HG02798 (cell line): ENCODE measurements at regions not wholly inside any gene's neighbourhood (a gene's known extent, or its start where the extent isn't known, plus 50 kb on each side); places are given as distances from the start of the nearest gene placed in this dataset.
A peak's percentile ranks its signal among the peaks of the same experiment; 100 is the strongest.

Experiments used
- ATAC-seq: cut with Tn5 transposase; IDR thresholded peaks from one replicate; pipeline ENCODE4 v1.9.1; 2021; ENCODE audit warnings: mild to moderate bottlenecking; ENCODE audit not compliant: unreplicated experiment, poor library complexity

- peak; percentile 50 for ATAC-seq
Observed at GRCh38 chr10:62618576-62619412, 185.7 kb upstream of the ADO start.

DNA sequence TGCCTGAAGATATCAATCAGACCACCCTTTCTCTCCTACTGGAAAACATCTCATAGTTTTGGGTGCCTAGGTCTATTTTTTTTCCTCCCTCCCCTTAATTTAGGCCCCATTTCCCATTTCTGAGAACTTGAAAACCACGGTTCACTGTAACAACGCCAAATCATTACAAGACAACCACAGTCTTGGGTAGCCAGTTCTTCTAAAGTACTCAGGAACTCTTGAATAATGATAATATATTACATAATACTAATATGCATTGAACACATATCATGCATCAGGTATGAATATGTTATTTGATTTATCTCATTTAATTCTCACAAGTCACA, 185.1 kb upstream of the ADO start:
- no peak for ATAC-seq

DNA sequence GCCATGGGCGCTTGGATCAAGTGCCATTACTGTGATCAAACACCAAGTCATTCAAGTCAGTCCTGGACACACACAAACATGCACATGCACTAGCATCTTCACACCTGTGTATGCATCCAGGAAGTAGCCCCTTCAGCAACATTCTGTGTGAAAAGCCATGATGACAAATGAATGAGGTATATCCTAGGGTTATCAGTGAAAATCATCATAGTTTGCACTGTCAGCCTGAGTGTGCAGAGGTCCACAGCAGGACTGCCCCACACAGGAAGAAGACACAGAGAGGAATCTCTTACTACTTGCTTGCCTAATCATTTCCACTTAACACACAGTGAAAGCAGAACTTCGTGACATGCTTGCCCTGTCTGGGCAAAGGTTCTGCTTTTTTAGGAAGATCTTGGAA, 184.0 kb upstream of the ADO start:
- no peak for ATAC-seq

GRCh38 chr10:62623223-62623622, 181.3 kb upstream of the ADO start:
- ATAC-seq: no peak

DNA sequence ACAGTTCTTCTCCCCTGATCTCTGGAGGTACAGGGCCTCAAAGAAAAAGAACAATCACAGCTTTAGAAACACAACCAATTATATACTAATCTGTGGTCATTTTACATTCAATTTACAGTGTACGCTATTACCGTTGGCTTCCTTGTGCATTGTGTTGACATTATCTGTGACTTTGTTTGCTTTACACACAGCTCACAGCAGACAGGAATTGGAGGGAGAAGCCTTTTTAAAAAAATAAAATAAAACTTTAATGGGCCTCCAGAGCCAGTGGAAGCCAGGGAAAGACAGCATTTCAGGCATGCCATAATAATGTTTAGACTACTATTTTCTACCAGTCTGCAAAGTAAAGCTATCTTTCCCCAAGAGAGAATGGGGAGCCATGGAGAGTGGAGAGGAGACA, 179.0 kb upstream of the ADO start:
- no peak for ATAC-seq

- no peak for ATAC-seq
Observed at GRCh38 chr10:62626079-62626478, 178.4 kb upstream of the ADO start.

GRCh38 chr10:62626817-62627216, 177.7 kb upstream of the ADO start:
- ATAC-seq: no peak

GRCh38 chr10:62627983-62628382, 176.5 kb upstream of the ADO start:
- no peak for ATAC-seq

DNA sequence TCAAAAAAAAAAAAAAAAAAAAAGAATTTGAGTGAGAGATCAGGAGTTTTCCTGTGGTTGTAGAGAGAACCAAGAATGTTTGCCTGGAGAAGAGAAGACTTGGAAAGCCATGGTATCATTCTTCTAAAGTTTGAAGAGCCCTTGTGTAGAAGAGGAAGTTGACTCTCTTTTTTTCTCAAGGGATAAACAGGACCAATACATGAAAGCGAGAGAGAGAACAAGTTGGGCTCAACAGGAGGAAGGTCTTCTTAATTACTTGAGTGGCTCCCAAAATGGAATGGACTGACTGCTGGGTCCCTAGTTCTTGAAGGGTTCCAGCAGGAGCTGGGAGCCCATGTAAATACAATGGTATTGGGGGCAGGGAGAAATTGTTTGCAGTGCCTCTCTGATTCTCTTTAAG, 173.3 kb upstream of the ADO start:
- no peak for ATAC-seq

- peak; percentile 71 for ATAC-seq
Observed at GRCh38 chr10:62632071-62632809, 172.3 kb upstream of the ADO start.

GRCh38 chr10:62633976-62634375, 170.5 kb upstream of the ADO start:
- ATAC-seq: no peak

DNA sequence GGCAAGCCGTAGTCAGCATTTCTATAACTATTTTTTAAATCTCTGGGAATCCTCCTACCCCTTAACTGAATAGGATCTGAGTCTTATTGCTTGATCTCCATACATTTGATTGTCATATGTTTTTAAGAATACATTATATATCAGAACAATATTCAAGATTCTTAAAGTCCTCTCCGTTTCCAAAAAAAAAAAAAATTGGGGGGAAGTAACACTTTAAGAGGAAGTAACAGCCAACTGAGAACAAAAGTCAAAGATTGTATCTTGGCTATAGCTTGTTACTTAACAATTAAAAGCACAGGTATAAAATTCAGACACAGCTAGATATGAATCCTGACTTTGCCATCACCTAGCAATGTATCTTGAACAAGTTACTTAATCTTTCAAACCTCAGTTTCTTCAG, 169.9 kb upstream of the ADO start:
- no peak for ATAC-seq

GRCh38 chr10:62635127-62635526, 169.4 kb upstream of the ADO start:
- no peak for ATAC-seq

DNA sequence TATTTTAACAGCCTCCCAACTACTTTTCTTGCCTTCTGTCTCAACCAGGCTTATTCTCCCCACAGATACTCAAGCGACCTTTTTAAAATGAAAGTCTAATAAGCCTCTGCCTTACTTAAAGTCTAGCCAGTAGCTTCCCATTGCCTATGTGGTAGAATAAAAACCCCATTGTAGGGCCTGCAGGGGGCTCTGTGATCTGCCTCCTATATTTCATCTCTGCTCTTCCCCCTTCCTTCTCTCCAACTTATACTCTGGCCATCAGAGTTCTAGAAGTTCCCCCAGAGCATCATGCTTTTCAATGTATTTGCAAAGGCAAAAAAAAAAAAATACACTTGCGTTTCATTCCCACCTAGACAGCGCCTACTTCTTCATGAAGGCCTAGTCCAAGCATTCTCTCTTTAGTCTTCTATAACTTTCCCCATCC, 167.7 kb upstream of the ADO start:
- no peak for ATAC-seq

GRCh38 chr10:62637249-62638061, 167.1 kb upstream of the ADO start:
- peak; percentile 55 for ATAC-seq

DNA sequence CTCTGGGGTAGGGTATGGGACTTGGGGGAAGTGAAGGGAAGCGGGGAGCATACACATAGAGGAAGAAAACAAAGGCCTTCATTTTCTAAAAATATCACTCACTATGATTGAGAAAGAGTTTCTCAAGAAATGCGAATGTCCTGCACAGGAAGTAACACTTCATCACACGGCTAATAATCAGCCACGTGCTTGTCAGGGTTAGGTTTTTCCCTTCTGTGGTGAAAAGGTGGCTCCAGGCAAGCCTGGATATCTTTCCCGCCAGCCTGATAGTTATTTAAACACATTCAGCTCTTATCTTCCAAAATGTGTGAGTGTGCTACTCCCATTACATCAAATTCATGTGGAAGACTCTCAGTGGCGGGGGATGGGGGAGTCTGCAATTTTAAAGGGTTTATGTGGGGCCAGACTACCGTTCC, 166.4 kb upstream of the ADO start:
- peak; percentile 37 for ATAC-seq

GRCh38 chr10:62639144-62639543, 165.4 kb upstream of the ADO start:
- no peak for ATAC-seq

- ATAC-seq: no peak
Observed at GRCh38 chr10:62640411-62640810, 164.1 kb upstream of the ADO start.

DNA sequence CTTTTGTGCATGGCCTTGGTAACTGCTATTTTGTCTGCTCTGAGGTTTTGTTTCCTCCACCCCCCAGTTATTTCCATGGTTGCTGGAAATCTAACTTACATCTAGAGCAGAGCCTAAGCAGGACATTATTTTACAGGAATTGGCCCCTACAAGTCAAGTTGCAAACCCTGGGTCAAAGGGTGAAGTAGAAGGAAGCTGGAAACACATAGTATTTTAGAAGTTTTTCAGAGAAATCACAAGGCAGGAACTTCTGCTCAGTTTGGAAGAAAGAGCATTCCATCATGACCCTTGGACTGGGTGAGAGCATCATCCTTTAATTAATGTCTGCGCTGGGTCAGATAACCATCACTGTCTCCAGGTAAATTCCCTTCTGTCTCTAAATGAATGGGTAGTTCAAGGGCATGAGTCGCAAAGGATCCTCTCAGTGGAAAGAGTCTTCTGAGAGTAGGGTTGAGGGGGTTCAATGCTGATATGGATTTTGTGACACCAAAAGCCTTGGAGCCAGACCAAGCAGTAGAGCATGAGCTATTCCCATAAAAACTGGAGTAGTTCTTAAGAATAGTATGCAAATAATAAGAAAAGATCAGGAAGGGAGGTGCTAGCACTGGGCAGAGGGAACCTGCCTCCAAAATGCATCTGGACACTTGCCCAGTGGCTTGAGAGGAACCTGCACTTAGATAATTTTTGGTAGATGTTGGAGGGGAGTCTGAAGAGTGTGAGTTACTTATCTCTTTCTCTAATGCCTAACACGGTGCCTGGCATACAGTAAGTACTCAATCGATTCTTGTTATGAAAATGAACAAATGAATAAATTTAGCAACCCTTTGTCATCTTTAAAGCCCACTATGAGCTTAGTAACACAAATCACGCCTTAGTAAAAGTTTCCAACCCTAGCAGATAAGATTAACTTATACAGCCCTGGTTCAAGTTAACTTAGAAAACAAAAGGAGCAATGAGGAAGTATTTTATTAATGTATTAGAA, 160.6 kb upstream of the ADO start:
- no peak for ATAC-seq
